ENCODE measurements at regions not wholly inside any gene's neighbourhood (a gene's known extent, or its start where the extent isn't known, plus 50 kb on each side); places are given as distances from the start of the nearest gene placed in this dataset.

GRCh38 chr11:15562230-15562629 is 447.5 kb downstream of the INSC start:
- H3K4me3 ChIP-seq (ENCODE audit: low read length): no peak overlapping the region
- no peaks in the 10 kb centered on the region for H4K20me1 ChIP-seq (ENCODE audit: insufficient read depth, low read length)
- no peaks in the 10 kb centered on the region for H3K4me1 ChIP-seq (ENCODE audit: low read length)
- H2AFZ ChIP-seq (ENCODE audit: low read depth, low read length): no peak overlapping the region
- H3K36me3 ChIP-seq (replicated peaks; ENCODE audit: low read depth, low read length): no peaks in the 10 kb centered on the region
- TF ChIP-seq EZH2phosphoT487 (IDR thresholded peaks at IDR 0.05; ENCODE audit: low read depth): no peak
- TF ChIP-seq CTCF (IDR thresholded peaks at IDR 0.05; ENCODE audit: low read depth, low read length): no peak
- no peaks in the 10 kb centered on the region for H3K27me3 ChIP-seq (ENCODE audit: low read depth, low read length)
- no peak overlapping the region for H3K27ac ChIP-seq (ENCODE audit: low read length)
- no peak overlapping the region for H3K9ac ChIP-seq (ENCODE audit: low read length)
- H3K9me3 ChIP-seq (ENCODE audit: insufficient read depth, low read length): no peaks in the 10 kb centered on the region
- H3K79me2 ChIP-seq (ENCODE audit: low read length): no peaks in the 10 kb centered on the region
- no peak overlapping the region for H3K4me2 ChIP-seq (ENCODE audit: low read length)

GRCh38 chr11:15563054-15563453 is 448.3 kb downstream of the INSC start:
- Histone ChIP-seq H3K9ac (ENCODE audit: low read length) (no peak overlapping the region), H3K79me2 (ENCODE audit: low read length) (no peaks in the 10 kb centered on the region), H3K27ac (ENCODE audit: low read length) (no peak overlapping the region), H3K4me2 (ENCODE audit: low read length) (no peak overlapping the region), H2AFZ (ENCODE audit: low read depth, low read length) (no peak overlapping the region), H3K36me3 (replicated peaks; ENCODE audit: low read depth, low read length) (no peaks in the 10 kb centered on the region), H3K27me3 (ENCODE audit: low read depth, low read length) (no peaks in the 10 kb centered on the region), H3K9me3 (ENCODE audit: insufficient read depth, low read length) (no peaks in the 10 kb centered on the region), H3K4me1 (ENCODE audit: low read length) (no peaks in the 10 kb centered on the region), H3K4me3 (ENCODE audit: low read length) (no peak overlapping the region), H4K20me1 (ENCODE audit: insufficient read depth, low read length) (no peaks in the 10 kb centered on the region)
- TF ChIP-seq CTCF (IDR thresholded peaks at IDR 0.05; ENCODE audit: low read depth, low read length) (no peak), EZH2phosphoT487 (IDR thresholded peaks at IDR 0.05; ENCODE audit: low read depth) (no peak)

- H3K4me3 ChIP-seq (ENCODE audit: low read length): no peak overlapping the region
Measured at GRCh38 chr11:15565880-15566279, 451.2 kb downstream of the INSC start.

GRCh38 chr11:15568440-15568839 is 453.7 kb downstream of the INSC start:
- Histone ChIP-seq H4K20me1 (ENCODE audit: insufficient read depth, low read length) (no peaks in the 10 kb centered on the region), H3K27ac (ENCODE audit: low read length) (no peak overlapping the region), H3K4me3 (ENCODE audit: low read length) (no peak overlapping the region), H2AFZ (ENCODE audit: low read depth, low read length) (no peak overlapping the region), H3K9ac (ENCODE audit: low read length) (no peak overlapping the region), H3K27me3 (ENCODE audit: low read depth, low read length) (peaks cover 6% of the 10 kb centered on the region; the same call in 1 of the 2 replicates), H3K79me2 (ENCODE audit: low read length) (no peaks in the 10 kb centered on the region), H3K4me2 (ENCODE audit: low read length) (no peak overlapping the region), H3K9me3 (ENCODE audit: insufficient read depth, low read length) (no peaks in the 10 kb centered on the region), H3K36me3 (replicated peaks; ENCODE audit: low read depth, low read length) (no peaks in the 10 kb centered on the region), H3K4me1 (ENCODE audit: low read length) (no peaks in the 10 kb centered on the region)
- TF ChIP-seq EZH2phosphoT487 (IDR thresholded peaks at IDR 0.05; ENCODE audit: low read depth) (no peak), CTCF (IDR thresholded peaks at IDR 0.05; ENCODE audit: low read depth, low read length) (no peak)

More at GRCh38 chr11:15565880-15566279, 451.2 kb downstream of the INSC start:
- Histone ChIP-seq H4K20me1 (ENCODE audit: insufficient read depth, low read length) (no peaks in the 10 kb centered on the region), H3K4me2 (ENCODE audit: low read length) (no peak overlapping the region), H3K4me1 (ENCODE audit: low read length) (no peaks in the 10 kb centered on the region), H3K27ac (ENCODE audit: low read length) (no peak overlapping the region), H3K36me3 (replicated peaks; ENCODE audit: low read depth, low read length) (no peaks in the 10 kb centered on the region), H3K79me2 (ENCODE audit: low read length) (no peaks in the 10 kb centered on the region), H3K9me3 (ENCODE audit: insufficient read depth, low read length) (no peaks in the 10 kb centered on the region), H3K27me3 (ENCODE audit: low read depth, low read length) (no peaks in the 10 kb centered on the region), H3K9ac (ENCODE audit: low read length) (no peak overlapping the region), H2AFZ (ENCODE audit: low read depth, low read length) (no peak overlapping the region)
- TF ChIP-seq EZH2phosphoT487 (IDR thresholded peaks at IDR 0.05; ENCODE audit: low read depth): no peak
- TF ChIP-seq CTCF (IDR thresholded peaks at IDR 0.05; ENCODE audit: low read depth, low read length): no peak
